Upper lobe of left lung (tissue), 4 donors: ENCODE measurements at regions not wholly inside any gene's neighbourhood (a gene's known extent, or its start where the extent isn't known, plus 50 kb on each side); places are given as distances from the start of the nearest gene placed in this dataset.

ENCODE experiments used
- CTCF ChIP-seq, 6 experiments: fragments of 450-650 bp in 4 of 6; fragments of 200-600 bp in 2 of 6; sonication (generic) in 2 of 6; IDR thresholded peaks; one replicate each; pipeline ENCODE4 v1.5.1; 2016 to 2019; ENCODE audit warnings: antibody characterized with exemption in 6 of 6
- POLR2AphosphoS5 ChIP-seq, 2 donors: sonication (generic); formaldehyde crosslinking; IDR thresholded peaks; one replicate each; pipeline ENCODE4 v1.5.1; 2017; ENCODE audit warnings: antibody characterized with exemption in 2 of 2

- no peak for TF ChIP-seq CTCF (IDR thresholded peaks at IDR 0.05)
- no peak for TF ChIP-seq POLR2AphosphoS5 (IDR thresholded peaks at IDR 0.05)
Observed at GRCh38 chr3:177374323-177374722, 177.0 kb upstream of the TBL1XR1 start.
